ENCODE measurements at regions not wholly inside any gene's neighbourhood (a gene's known extent, or its start where the extent isn't known, plus 50 kb on each side); places are given as distances from the start of the nearest gene placed in this dataset.

DNA sequence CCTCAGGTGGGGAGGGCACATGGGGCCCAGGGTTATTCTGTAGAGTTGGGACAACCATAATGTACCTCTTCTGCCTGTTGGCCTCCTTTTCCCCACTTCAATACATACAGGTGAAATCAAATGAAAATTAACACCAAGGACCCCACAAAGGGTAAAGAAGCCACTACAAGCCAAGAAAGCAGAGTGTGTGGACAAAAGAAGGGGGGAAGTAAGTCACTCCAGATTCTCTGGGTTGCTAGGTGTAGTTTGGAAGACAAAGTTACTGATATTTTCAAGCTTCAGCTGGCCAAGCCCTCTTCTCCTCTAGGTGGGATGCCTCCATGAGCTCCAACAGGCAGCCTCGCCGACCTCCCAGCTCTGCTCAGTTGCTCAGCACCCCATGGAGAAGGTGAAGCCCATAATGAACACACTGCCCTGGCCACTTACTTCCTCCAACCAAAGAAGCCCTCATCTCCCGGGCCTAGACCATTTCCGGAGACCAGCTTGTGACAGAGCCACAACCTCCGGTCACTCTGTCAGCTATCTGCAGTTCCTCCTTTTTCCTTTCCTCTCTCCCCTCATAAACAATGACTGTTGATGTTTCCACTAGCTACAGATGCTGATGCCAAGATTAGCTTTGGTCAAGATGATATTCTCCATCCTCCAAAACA lies 66.8 kb upstream of the MED4 start:
- TF ChIP-seq, protein P1, sequence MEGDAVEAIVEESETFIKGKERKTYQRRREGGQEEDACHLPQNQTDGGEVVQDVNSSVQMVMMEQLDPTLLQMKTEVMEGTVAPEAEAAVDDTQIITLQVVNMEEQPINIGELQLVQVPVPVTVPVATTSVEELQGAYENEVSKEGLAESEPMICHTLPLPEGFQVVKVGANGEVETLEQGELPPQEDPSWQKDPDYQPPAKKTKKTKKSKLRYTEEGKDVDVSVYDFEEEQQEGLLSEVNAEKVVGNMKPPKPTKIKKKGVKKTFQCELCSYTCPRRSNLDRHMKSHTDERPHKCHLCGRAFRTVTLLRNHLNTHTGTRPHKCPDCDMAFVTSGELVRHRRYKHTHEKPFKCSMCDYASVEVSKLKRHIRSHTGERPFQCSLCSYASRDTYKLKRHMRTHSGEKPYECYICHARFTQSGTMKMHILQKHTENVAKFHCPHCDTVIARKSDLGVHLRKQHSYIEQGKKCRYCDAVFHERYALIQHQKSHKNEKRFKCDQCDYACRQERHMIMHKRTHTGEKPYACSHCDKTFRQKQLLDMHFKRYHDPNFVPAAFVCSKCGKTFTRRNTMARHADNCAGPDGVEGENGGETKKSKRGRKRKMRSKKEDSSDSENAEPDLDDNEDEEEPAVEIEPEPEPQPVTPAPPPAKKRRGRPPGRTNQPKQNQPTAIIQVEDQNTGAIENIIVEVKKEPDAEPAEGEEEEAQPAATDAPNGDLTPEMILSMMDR (IDR thresholded peaks at IDR 0.05) = no peak
- TF ChIP-seq POLR2A (IDR thresholded peaks at IDR 0.05) = no peak
